Keratinocyte (primary cell): ENCODE measurements at regions not wholly inside any gene's neighbourhood (a gene's known extent, or its start where the extent isn't known, plus 50 kb on each side); places are given as distances from the start of the nearest gene placed in this dataset.

Experiments
- EZH2 ChIP-seq: IDR thresholded peaks from one replicate; pipeline ENCODE4 v1.6.1; 2012; ENCODE audit warnings: inconsistent platforms, mild to moderate bottlenecking, low read length, moderate library complexity
- TF ChIP-seq, protein P1 (sequence below), 3 experiments: IDR thresholded peaks in 1 of 3; conservative IDR thresholded peaks in 1 of 3; optimal IDR thresholded peaks in 1 of 3; 2 replicates in 2 of 3; 3 replicates in 1 of 3; pipeline versions ENCODE3 to v1.5.1; 2011; ENCODE audit warnings: low read length in 3 of 3, mild to moderate bottlenecking in 3 of 3, moderate library complexity in 2 of 3, control low read depth in 1 of 3, inconsistent platforms in 1 of 3; ENCODE audit not compliant: insufficient read depth in 2 of 3; ENCODE audit errors: extremely low read depth in 1 of 3

DNA sequence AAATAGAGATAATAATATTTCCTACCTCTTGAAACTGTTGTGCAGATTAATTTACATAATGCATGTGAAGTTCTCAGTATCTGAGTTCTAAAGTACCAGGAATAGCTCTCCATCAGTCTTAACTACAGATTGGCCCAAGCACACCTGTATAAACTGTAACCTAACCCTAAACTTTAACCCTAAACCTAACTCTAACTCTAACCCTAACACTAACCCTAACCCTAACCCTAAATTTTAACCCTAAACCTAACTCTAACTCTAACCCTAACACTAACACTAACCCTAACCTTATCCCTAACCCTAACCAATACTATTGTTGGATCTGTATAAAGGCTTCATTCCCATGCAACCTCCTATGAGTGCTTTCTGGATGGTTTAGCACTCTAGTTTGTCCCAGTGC, 1445.9 kb upstream of the TENM4 start:
- TF ChIP-seq, protein P1, sequence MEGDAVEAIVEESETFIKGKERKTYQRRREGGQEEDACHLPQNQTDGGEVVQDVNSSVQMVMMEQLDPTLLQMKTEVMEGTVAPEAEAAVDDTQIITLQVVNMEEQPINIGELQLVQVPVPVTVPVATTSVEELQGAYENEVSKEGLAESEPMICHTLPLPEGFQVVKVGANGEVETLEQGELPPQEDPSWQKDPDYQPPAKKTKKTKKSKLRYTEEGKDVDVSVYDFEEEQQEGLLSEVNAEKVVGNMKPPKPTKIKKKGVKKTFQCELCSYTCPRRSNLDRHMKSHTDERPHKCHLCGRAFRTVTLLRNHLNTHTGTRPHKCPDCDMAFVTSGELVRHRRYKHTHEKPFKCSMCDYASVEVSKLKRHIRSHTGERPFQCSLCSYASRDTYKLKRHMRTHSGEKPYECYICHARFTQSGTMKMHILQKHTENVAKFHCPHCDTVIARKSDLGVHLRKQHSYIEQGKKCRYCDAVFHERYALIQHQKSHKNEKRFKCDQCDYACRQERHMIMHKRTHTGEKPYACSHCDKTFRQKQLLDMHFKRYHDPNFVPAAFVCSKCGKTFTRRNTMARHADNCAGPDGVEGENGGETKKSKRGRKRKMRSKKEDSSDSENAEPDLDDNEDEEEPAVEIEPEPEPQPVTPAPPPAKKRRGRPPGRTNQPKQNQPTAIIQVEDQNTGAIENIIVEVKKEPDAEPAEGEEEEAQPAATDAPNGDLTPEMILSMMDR (optimal IDR thresholded peaks at IDR 0.05 in 1 of 3, IDR thresholded peaks at IDR 0.05 in 1 of 3, conservative IDR thresholded peaks at IDR 0.05 in 1 of 3; ENCODE audit: extremely low read depth in 1 of 3, insufficient read depth in 2 of 3, low read length in 3 of 3): no peak
- no peak for TF ChIP-seq EZH2
